HepG2 (cell line): ENCODE measurements at regions not wholly inside any gene's neighbourhood (a gene's known extent, or its start where the extent isn't known, plus 50 kb on each side); places are given as distances from the start of the nearest gene placed in this dataset.
"Not testable (repeated sequence)": the region's sequence is repeated elsewhere in the genome, so short reads cannot be mapped to it uniquely, and the experiment has no call there.

ENCODE experiments used
- CENPBD1 ChIP-seq: sonication (generic); formaldehyde crosslinking; IDR thresholded peaks from 2 replicates; pipeline ENCODE4 v1.8.0; 2022; ENCODE audit warnings: missing genetic modification reagents, low read depth, mild to moderate bottlenecking, borderline replicate concordance
- CHD2 ChIP-seq: IDR thresholded peaks from 2 replicates; pipeline ENCODE4 v1.6.1; 2011; ENCODE audit warnings: low read depth, low read length, improper control_type of control experiment
- CTCF ChIP-seq: sonication (generic); formaldehyde crosslinking; IDR thresholded peaks from 2 replicates; pipeline ENCODE4 v1.5.0; 2020; ENCODE audit warnings: mild to moderate bottlenecking, missing genetic modification reagents, moderate library complexity
- FOSL2 ChIP-seq: sonication (generic); formaldehyde crosslinking; IDR thresholded peaks from 2 replicates; pipeline ENCODE4 v1.4.0; 2020; ENCODE audit warnings: missing genetic modification reagents
- FOXA1 ChIP-seq, 2 experiments: fragments of 450-650 bp in 1 of 2; sonication (generic) in 1 of 2; formaldehyde crosslinking in 1 of 2; IDR thresholded peaks; 2 replicates each; pipeline versions ENCODE4 v1.4.0 to v1.6.1; 2016 to 2020; ENCODE audit warnings: missing genetic modification reagents in 1 of 2
- JUND ChIP-seq: sonication (generic); formaldehyde crosslinking; IDR thresholded peaks from 2 replicates; pipeline ENCODE4 v1.8.0; 2022; ENCODE audit warnings: mild to moderate bottlenecking, missing genetic modification reagents
- KLF9 ChIP-seq: IDR thresholded peaks from 2 replicates; pipeline ENCODE4 v1.6.1; 2016; ENCODE audit warnings: low read depth
- MAX ChIP-seq: IDR thresholded peaks from 2 replicates; pipeline ENCODE4 v1.6.1; 2012; ENCODE audit warnings: inconsistent platforms
- NCOA1 ChIP-seq: sonication (generic); formaldehyde crosslinking; IDR thresholded peaks from 2 replicates; pipeline ENCODE4 v1.9.0; 2021; ENCODE audit warnings: missing genetic modification reagents
- REPIN1 ChIP-seq: sonication (generic); formaldehyde crosslinking; IDR thresholded peaks from 2 replicates; pipeline ENCODE4 v1.8.0; 2022; ENCODE audit warnings: missing genetic modification reagents, low read depth, mild to moderate bottlenecking, borderline replicate concordance
- SP1 ChIP-seq, 2 experiments: fragments of 450-650 bp in 1 of 2; sonication (generic) in 1 of 2; formaldehyde crosslinking in 1 of 2; IDR thresholded peaks; 2 replicates each; pipeline versions ENCODE4 v1.4.0 to v1.6.1; 2016 to 2020; ENCODE audit warnings: missing genetic modification reagents in 1 of 2
- ZBTB1 ChIP-seq: sonication (generic); formaldehyde crosslinking; IDR thresholded peaks from 2 replicates; pipeline ENCODE4 v1.4.0; 2020; ENCODE audit warnings: missing genetic modification reagents, borderline replicate concordance
- TF ChIP-seq, protein P1 (sequence below): sonication (generic); formaldehyde crosslinking; IDR thresholded peaks from 2 replicates; pipeline ENCODE4 v1.4.0; 2020; ENCODE audit warnings: missing genetic modification reagents

GRCh38 chr6:81948196-81948595, 195.7 kb upstream of the TENT5A start:
- not testable (repeated sequence) for TF ChIP-seq JUND; FOSL2; FOXA1 (IDR thresholded peaks at IDR 0.05); FOXA1 (CRISPR knock-in tag; IDR thresholded peaks at IDR 0.05); MAX; CENPBD1 (CRISPR knock-in tag); CHD2; SP1 (IDR thresholded peaks at IDR 0.05); SP1 (CRISPR knock-in tag; IDR thresholded peaks at IDR 0.05); REPIN1 (CRISPR knock-in tag); ZBTB1 (CRISPR knock-in tag); NCOA1 (CRISPR knock-in tag); CTCF (CRISPR knock-in tag); KLF9 (CRISPR knock-in tag)
- TF ChIP-seq, protein P1, sequence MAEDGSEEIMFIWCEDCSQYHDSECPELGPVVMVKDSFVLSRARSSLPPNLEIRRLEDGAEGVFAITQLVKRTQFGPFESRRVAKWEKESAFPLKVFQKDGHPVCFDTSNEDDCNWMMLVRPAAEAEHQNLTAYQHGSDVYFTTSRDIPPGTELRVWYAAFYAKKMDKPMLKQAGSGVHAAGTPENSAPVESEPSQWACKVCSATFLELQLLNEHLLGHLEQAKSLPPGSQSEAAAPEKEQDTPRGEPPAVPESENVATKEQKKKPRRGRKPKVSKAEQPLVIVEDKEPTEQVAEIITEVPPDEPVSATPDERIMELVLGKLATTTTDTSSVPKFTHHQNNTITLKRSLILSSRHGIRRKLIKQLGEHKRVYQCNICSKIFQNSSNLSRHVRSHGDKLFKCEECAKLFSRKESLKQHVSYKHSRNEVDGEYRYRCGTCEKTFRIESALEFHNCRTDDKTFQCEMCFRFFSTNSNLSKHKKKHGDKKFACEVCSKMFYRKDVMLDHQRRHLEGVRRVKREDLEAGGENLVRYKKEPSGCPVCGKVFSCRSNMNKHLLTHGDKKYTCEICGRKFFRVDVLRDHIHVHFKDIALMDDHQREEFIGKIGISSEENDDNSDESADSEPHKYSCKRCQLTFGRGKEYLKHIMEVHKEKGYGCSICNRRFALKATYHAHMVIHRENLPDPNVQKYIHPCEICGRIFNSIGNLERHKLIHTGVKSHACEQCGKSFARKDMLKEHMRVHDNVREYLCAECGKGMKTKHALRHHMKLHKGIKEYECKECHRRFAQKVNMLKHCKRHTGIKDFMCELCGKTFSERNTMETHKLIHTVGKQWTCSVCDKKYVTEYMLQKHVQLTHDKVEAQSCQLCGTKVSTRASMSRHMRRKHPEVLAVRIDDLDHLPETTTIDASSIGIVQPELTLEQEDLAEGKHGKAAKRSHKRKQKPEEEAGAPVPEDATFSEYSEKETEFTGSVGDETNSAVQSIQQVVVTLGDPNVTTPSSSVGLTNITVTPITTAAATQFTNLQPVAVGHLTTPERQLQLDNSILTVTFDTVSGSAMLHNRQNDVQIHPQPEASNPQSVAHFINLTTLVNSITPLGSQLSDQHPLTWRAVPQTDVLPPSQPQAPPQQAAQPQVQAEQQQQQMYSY (CRISPR knock-in tag) = not testable (repeated sequence)
